GM20000 (cell line): ENCODE measurements at regions not wholly inside any gene's neighbourhood (a gene's known extent, or its start where the extent isn't known, plus 50 kb on each side); places are given as distances from the start of the nearest gene placed in this dataset.

ENCODE experiments used
- DNase-seq: peaks from one replicate; pipeline ENCODE4 v3.0.0; 2012; ENCODE audit warnings: low spot score
- CTCF ChIP-seq: IDR thresholded peaks from 2 replicates; pipeline ENCODE4 v1.5.1; 2012; ENCODE audit warnings: mild to moderate bottlenecking, control low read depth; ENCODE audit errors: extremely low read depth, missing control alignments

DNA sequence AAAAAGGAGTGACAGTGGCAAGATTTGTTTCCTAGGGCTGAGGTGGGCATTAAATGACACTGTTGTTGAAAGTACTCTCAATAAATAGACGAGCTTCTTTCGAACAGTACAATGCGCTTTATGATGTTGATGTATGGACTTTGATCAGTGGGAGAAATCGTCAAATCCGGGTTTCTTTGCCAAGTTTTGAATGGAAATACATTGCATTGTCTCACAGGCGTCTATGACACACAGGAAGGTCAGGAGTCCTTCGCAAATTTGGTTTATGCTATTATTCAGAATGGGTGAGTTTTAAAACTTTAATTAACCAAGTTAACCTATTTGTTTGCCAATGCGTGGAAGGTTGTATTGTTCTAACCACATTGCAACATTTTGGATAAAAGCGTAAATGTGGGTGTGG, 547.3 kb upstream of the SLC35B3 start:
- no peak for TF ChIP-seq CTCF
- no peak for DNase-seq

DNA sequence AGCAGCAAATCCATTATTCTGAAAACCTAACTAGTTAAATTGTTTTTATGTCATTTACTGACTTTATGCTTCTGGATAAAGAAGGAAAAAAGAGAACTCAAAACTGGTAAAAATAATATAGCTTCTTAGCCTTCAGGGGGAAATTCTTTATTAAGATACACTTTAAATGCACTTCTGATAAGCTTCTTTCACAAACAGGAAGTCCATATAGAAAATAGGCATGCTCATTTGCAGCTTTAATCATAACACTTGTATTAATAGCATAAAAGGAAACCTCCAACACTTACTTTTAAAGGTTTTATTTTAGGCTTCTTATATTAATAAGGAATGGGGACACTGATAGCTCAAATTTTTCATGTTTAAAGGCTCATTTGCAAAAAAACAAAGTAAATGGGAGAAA, 538.0 kb upstream of the SLC35B3 start:
- DNase-seq, result no peak
- TF ChIP-seq CTCF, result no peak

- DNase-seq, result no peak
- TF ChIP-seq CTCF, result no peak
These were observed 534.4 kb upstream of the SLC35B3 start for GRCh38 chr6:8969747-8970146.

GRCh38 chr6:8958894-8959511, 523.7 kb upstream of the SLC35B3 start:
- DNase-seq, result no peak
- no peak for TF ChIP-seq CTCF

- no peak for DNase-seq
- TF ChIP-seq CTCF, result no peak
These were observed 518.0 kb upstream of the SLC35B3 start for GRCh38 chr6:8953310-8953709.

- DNase-seq, result no peak
- no peak for TF ChIP-seq CTCF
These were observed 513.4 kb upstream of the SLC35B3 start for GRCh38 chr6:8948733-8949132.

DNA sequence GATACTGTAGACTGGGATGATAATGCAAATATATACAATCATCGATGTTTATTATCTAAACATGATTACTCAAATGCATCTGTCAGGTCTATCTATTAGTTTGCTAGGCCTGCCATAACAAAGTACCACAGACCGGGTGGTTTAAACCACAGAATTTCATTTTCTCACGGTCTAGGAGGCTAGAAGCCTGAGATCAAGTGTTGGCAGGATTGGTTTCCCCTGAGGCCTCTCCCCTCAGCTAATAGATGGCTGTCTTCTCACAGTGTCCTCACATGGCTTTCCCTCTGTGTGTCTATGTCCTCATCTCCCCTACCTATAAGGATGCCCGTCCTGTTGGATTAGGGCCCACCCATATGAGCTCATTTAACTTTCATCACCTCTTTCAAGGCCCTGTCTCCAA, 512.6 kb upstream of the SLC35B3 start:
- no peak for TF ChIP-seq CTCF
- no peak for DNase-seq
